ENCODE measurements at regions not wholly inside any gene's neighbourhood (a gene's known extent, or its start where the extent isn't known, plus 50 kb on each side); places are given as distances from the start of the nearest gene placed in this dataset.

DNA sequence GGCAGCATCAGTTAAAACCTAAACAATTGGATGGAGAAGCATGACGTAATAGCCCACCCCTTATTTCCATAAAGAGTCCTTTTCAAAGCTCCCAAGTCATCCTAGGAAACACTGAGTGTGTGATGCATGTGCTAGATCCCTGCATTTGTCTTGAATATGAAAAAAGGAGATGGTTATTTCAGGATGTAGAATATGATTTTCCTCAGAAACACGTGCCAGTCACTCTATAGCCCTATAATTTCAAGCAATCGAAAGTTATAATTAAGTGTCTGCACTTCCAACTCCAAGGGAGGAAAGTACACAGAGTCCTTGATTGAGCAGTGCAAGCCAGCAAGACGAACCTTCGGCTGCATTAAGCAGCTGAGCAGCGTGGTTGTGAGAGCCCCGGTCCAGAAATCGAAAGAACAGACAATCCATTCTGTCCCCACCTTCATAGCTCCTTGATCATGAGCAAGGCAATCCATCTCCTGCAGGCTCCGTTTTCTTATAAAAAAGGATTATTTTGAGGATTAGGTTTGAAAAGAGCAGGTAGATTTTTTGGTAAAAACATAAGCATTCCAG lies 287.7 kb downstream of the FBXO15 start:
- RAD21 ChIA-PET (ENCODE audit: low non-redundant PET in 1 of 2, low total read pairs in 2 of 2, uncharacterized antibody in 2 of 2, unreplicated experiment in 2 of 2) = no interaction called here
- BruUV-seq (replicated peaks) = no TSS peak
- Histone ChIP-seq H3K4me2 (ENCODE audit: low read length) (no peak overlapping the region), H3K79me2 (ENCODE audit: insufficient read depth, low read length) (no peaks in the 10 kb centered on the region), H2AFZ (ENCODE audit: low read depth, low read length, poor library complexity, severe bottlenecking) (no peak overlapping the region), H3K36me3 (ENCODE audit: control insufficient read depth in 1 of 2, insufficient read depth in 2 of 2, low read length in 2 of 2) (no peaks in the 10 kb centered on the region), H3K9me2 (ENCODE audit: insufficient read depth) (no peaks in the 10 kb centered on the region), H3K9me3 (ENCODE audit: control insufficient read depth in 1 of 2, insufficient read depth in 1 of 2, low read depth in 1 of 2, low read length in 2 of 2) (peaks cover 0 to 8% of the 10 kb centered on the region in 2 experiments; a peak in 2 of 4 replicates), H3K27ac (ENCODE audit: low read depth, low read length) (no peak overlapping the region), H3K4me1 (ENCODE audit: control insufficient read depth in 1 of 2, insufficient read depth in 2 of 2, low read length in 2 of 2) (no peaks in the 10 kb centered on the region), H4K20me1 (ENCODE audit: insufficient read depth) (no peaks in the 10 kb centered on the region), H3K9ac (ENCODE audit: low read length) (no peak overlapping the region), H3K27me3 (ENCODE audit: insufficient read depth, low read length) (no peaks in the 10 kb centered on the region), H3K4me3 (replicated peaks in 1 of 2; ENCODE audit: low read depth in 1 of 2, low read length in 2 of 2) (no peak overlapping the region)
- CTCF ChIA-PET = no interaction called here
- no peak for DNase-seq (ENCODE audit: low read depth, low spot score)
- no peak for ATAC-seq
- TF ChIP-seq SP1 (IDR thresholded peaks at IDR 0.05; ENCODE audit: low read depth) (no peak), YY1 (IDR thresholded peaks at IDR 0.05; ENCODE audit: extremely low read depth, insufficient replicate concordance, low read depth, low read length) (no peak), EZH2phosphoT487 (IDR thresholded peaks at IDR 0.05; ENCODE audit: borderline replicate concordance) (no peak), FOSL1 (IDR thresholded peaks at IDR 0.05; ENCODE audit: low read depth) (no peak), RAD21 (IDR thresholded peaks at IDR 0.05; ENCODE audit: low read depth) (no peak)
- TF ChIP-seq, protein P1, sequence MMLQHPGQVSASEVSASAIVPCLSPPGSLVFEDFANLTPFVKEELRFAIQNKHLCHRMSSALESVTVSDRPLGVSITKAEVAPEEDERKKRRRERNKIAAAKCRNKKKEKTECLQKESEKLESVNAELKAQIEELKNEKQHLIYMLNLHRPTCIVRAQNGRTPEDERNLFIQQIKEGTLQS (IDR thresholded peaks at IDR 0.05) = no peak
- intact Hi-C loops (cut with micrococcal nuclease) = no loop called here
- POLR2A ChIA-PET = no interaction called here

- Histone ChIP-seq H3K4me3 (replicated peaks in 1 of 2; ENCODE audit: low read depth in 1 of 2, low read length in 2 of 2) (no peak overlapping the region), H3K9me2 (ENCODE audit: insufficient read depth) (no peaks in the 10 kb centered on the region), H4K20me1 (ENCODE audit: insufficient read depth) (no peaks in the 10 kb centered on the region), H2AFZ (ENCODE audit: low read depth, low read length, poor library complexity, severe bottlenecking) (no peak overlapping the region), H3K4me1 (ENCODE audit: control insufficient read depth in 1 of 2, insufficient read depth in 2 of 2, low read length in 2 of 2) (no peaks in the 10 kb centered on the region), H3K27ac (ENCODE audit: low read depth, low read length) (no peak overlapping the region), H3K36me3 (ENCODE audit: control insufficient read depth in 1 of 2, insufficient read depth in 2 of 2, low read length in 2 of 2) (no peaks in the 10 kb centered on the region), H3K9ac (ENCODE audit: low read length) (no peak overlapping the region), H3K79me2 (ENCODE audit: insufficient read depth, low read length) (no peaks in the 10 kb centered on the region), H3K27me3 (ENCODE audit: insufficient read depth, low read length) (no peaks in the 10 kb centered on the region), H3K9me3 (ENCODE audit: control insufficient read depth in 1 of 2, insufficient read depth in 1 of 2, low read depth in 1 of 2, low read length in 2 of 2) (peaks cover 0 to 9% of the 10 kb centered on the region in 2 experiments; a peak in 2 of 4 replicates), H3K4me2 (ENCODE audit: low read length) (no peak overlapping the region)
- CTCF ChIA-PET = interaction anchor here (0.9 kb wide), 1 partner anchor 11 kb away, joined by 3 read pairs; no protein-coding TSS in a partner anchor
- no peak for DNase-seq (ENCODE audit: low read depth, low spot score)
- BruUV-seq (replicated peaks) = no TSS peak
- intact Hi-C loops (cut with micrococcal nuclease) = no loop called here
- POLR2A ChIA-PET = no interaction called here
- TF ChIP-seq, protein P2, sequence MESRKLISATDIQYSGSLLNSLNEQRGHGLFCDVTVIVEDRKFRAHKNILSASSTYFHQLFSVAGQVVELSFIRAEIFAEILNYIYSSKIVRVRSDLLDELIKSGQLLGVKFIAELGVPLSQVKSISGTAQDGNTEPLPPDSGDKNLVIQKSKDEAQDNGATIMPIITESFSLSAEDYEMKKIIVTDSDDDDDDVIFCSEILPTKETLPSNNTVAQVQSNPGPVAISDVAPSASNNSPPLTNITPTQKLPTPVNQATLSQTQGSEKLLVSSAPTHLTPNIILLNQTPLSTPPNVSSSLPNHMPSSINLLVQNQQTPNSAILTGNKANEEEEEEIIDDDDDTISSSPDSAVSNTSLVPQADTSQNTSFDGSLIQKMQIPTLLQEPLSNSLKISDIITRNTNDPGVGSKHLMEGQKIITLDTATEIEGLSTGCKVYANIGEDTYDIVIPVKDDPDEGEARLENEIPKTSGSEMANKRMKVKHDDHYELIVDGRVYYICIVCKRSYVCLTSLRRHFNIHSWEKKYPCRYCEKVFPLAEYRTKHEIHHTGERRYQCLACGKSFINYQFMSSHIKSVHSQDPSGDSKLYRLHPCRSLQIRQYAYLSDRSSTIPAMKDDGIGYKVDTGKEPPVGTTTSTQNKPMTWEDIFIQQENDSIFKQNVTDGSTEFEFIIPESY (IDR thresholded peaks at IDR 0.05; ENCODE audit: extremely low read depth, insufficient replicate concordance, low read length) = no peak
- TF ChIP-seq SP1 (IDR thresholded peaks at IDR 0.05; ENCODE audit: low read depth) (no peak), ELF1 (IDR thresholded peaks at IDR 0.05; ENCODE audit: borderline replicate concordance, low read depth) (no peak), SIN3A (IDR thresholded peaks at IDR 0.05; ENCODE audit: low read depth) (no peak), YY1 (IDR thresholded peaks at IDR 0.05; ENCODE audit: extremely low read depth, insufficient replicate concordance, low read depth, low read length) (no peak), JUND (IDR thresholded peaks at IDR 0.05) (no peak), RAD21 (IDR thresholded peaks at IDR 0.05; ENCODE audit: low read depth) (no peak)
- TF ChIP-seq, protein P1 (IDR thresholded peaks at IDR 0.05) = no peak
- no peak for ATAC-seq
- RAD21 ChIA-PET (ENCODE audit: low non-redundant PET in 1 of 2, low total read pairs in 2 of 2, uncharacterized antibody in 2 of 2, unreplicated experiment in 2 of 2) = no interaction called here
These were observed 294.7 kb downstream of the FBXO15 start for GRCh38 chr18:73852789-73853549.
